GM19351 (cell line): ENCODE measurements at regions not wholly inside any gene's neighbourhood (a gene's known extent, or its start where the extent isn't known, plus 50 kb on each side); places are given as distances from the start of the nearest gene placed in this dataset.
A peak's percentile ranks its signal among the peaks of the same experiment; 100 is the strongest.

Experiments
- ATAC-seq: cut with Tn5 transposase; IDR thresholded peaks from one replicate; pipeline ENCODE4 v1.9.1; 2021; ENCODE audit warnings: mild to moderate bottlenecking, moderate library complexity; ENCODE audit not compliant: unreplicated experiment

DNA sequence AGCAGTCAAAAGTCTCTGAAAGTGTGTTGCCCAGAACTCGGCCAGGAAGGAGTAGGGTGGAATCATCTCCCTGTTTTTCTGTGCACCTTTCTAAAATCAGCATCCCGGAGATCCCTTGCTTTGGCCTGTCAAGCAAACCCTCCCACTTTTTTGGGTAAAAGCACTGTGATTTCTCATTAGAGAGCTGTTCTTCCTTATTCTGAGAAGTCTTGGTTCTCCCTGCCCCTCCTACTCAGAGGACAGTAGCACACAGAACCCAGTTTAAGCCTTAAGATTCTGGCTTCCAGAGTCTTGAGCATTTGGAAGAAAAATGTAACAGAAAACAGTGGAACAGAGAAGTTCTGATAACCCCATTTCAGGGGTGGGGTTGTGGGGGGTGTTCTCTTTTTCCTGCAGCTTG, 52.6 kb upstream of the KATNAL1 start:
- no peak for ATAC-seq

GRCh38 chr13:30360586-30360985, 53.2 kb upstream of the KATNAL1 start:
- no peak for ATAC-seq

- no peak for ATAC-seq
These were observed 54.8 kb upstream of the KATNAL1 start for GRCh38 chr13:30362005-30362788.

DNA sequence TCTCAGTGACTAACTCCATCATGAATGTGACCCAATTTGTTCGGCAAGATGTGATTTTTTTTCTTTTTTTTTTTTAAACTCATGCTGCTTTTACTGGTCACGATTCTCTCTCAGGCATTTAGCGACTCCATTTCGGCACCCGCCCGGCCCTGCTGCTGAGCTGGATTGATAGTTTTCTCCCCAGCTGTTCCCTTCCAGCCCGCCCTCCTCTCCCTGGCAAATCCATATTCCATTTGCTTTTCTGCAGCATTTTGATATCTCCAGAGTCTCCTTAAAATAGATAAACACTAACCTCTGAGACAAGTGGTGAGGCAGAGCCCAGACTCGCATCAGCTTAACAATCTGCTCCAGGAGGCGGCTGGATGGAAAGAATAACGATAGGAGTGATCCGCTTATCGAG, 55.5 kb upstream of the KATNAL1 start:
- no peak for ATAC-seq

DNA sequence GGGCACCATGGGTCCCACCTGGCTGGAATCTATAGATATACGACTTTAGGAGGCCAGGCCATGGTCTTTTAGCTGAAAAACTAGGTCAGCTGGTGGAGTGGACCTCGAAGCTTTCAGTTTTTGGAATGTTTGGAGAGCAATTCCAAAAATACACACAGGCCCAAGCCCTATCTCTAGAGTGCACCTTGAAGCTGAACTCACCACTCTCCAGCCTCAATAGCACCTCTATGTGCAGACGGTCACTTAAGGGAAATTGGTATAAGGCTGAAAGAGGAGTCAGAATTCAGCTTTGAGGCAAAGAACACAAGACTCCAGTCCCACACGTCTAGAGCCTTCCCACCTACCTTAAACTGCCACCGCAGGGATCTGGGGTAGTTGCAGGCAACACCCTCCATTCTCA, 56.4 kb upstream of the KATNAL1 start:
- no peak for ATAC-seq

- ATAC-seq, result no peak
These were observed 56.8 kb upstream of the KATNAL1 start for GRCh38 chr13:30364133-30364532.

DNA sequence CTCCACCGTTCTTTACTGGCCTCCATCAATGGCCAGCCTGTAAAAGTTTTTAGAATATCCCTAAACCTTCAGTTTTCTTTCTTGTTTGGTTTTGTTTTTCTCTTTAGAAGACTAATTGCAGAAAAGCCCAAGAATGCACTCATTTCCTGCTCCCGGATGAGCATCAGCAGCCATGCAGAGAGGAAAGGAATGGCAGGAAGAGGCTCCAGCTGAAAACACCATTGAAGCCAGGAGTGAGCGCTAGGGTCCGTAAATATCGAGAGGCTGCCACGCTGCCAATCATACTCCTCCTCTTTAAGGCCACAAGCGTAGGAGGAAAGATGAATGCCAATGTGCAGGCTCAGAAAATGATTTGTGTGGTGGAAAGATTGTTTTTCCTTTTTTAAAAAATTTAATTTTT, 57.4 kb upstream of the UBE2L5 start:
- ATAC-seq, result no peak

DNA sequence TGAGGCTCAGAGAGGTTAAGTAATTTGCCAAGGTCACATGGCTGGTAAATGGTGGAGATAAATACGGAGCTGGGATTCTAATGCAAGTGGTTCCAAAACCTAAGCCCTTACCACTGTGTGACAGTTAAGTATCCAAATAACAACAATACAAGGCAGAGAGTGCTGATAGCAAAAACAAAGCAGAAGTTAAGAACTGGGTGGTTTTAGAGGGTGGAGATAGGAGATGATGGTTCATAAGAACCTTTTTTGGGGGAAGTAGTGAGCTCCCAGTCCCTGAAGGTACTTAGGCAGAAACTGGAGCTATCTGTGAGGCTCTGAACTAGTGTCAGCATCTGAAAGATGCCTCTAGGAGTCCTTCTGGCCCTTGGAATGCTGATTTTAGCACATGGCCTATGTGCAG, 56.2 kb upstream of the UBE2L5 start:
- no peak for ATAC-seq

- no peak for ATAC-seq
These were observed 55.0 kb upstream of the UBE2L5 start for GRCh38 chr13:30367296-30367695.

DNA sequence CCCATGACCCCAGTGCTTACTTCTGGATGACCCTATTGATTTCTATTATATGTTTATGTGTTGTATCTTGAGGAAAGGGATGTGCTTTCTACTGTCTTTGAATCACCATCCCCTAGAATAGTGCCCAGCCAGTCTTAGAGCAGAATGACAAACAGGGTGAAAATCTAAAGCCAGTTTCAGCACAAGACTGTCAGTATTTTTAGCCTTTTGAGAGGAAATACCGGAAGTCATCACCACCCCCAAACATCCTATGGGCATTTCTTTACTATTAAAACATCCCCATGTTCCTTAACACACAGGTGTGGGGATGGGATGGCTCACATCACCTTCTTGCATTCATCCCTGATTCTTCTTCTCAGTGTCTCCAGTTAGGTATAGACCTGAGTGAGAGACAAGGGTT, 52.1 kb upstream of the UBE2L5 start:
- ATAC-seq, result no peak

DNA sequence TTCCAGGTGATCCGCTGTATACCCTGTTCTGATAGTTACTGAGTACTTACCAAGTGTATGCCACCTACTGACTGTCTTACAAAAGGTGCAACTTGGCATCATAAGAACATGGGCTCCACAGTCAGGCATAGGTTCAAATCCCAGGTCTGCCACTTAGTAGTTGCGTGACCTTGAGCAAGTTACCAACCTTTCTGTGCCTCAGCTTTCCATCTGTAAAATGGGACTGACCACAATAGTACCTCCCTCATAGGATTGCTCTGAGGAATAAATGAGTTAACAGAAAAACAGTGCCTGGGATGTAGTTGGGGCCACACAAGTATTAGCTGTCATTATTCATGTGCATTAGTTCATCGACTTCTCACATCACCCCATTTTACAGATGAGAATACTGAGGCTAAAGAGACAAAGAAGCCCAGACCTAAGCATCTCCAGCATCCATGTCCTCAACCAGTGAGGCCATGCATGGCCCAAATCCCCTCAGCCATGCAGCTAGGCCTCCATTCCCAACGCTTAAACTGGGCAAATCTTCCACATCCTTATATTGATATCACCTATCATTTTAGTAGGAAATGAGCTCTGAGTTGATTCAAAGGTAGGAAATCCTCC, 51.3 kb upstream of the UBE2L5 start:
- ATAC-seq, result no peak

DNA sequence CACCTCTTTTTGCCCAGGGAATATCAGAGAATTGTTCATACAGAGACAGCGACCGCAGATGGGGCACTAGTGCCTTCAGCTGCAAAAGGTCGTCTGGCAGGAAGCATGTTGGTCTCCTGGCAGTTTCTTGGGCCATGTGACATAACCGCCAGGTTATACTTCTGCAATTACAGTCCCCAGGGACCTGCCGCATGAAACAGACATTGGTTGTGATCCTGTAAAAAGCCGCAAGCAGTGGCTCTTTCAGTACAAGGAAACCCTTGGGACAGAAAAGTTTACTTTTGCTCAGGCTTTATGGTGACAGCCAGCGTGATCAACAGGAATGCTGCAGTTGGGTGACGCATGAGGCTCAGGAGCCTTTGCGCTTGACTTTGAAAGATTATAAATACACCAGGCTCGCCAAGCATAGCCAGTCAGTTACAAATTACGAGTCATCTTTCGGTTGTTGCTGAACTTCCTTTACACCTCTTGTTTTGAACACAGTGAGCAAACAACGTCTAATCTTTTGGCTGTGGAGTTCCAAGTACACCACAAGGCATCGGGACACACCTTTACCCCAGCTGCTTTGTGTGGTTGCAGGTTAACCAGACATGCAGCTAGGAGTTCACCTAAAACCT, 50.5 kb upstream of the UBE2L5 start:
- peak; percentile 71 for ATAC-seq
